ENCODE measurements at regions not wholly inside any gene's neighbourhood (a gene's known extent, or its start where the extent isn't known, plus 50 kb on each side); places are given as distances from the start of the nearest gene placed in this dataset.
A peak's percentile ranks its signal among the peaks of the same experiment; 100 is the strongest.
"Not testable (repeated sequence)": the region's sequence is repeated elsewhere in the genome, so short reads cannot be mapped to it uniquely, and the experiment has no call there.

DNA sequence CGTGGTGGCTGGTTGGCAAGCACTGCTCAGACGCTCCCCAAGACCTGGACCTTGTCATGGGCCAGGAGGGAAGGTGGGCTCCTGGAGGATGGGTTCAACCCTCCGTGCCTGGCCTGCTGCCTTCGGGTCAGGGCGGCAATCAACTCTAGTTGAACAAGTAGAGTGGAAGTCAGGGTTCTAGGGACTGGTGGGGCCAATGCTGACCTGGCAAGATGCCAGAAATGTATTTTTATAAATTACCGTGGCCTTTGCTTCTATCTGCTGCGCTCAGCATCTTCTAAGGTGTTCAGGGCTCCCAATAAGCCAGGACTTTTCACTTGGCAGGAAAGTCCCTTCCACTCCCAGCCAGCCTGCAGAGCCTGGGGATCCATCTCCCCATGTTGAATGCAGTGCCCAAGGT, 207.1 kb upstream of the N4BP1 start:
- no peak for DNase-seq

DNA sequence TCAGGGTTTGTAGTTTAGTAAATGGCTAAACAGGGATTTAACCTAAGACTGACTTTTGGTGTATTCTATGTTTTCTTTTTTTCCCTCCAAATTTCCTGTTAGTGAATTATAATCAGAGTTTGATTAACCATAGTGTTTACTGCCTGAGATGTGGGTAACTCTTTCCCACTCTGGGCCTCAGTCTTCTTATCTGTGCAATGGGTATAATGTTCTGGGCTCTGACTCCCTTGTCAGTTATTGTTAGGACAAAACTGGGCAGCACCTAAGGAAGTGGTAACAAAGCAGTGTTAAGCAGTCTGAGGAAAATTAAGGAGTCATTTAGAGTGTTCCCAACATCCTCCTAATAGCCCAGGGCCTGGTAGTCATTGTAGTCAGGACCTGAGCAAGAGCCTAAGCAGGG, 206.4 kb upstream of the N4BP1 start:
- no peak for DNase-seq

DNA sequence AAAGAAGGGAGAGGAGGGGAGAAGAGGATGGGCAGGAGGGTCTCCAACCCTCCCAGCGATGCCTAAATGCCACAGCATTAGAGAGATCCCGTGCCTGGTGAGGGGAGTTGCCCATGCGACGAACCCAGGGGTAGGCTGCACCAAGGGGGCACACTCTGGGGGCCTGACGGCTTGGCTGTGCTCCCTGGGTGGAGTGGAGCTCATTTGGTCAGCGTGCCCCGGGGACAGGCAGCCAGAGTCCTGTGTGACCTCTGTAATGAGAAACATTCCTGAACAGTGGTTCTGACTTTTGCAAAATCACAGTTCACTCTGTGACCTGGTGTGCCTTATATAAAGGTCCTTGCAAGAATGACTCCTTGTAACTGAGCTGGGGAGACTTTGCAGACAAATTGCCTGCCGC, 205.0 kb upstream of the N4BP1 start:
- DNase-seq, result no peak

DNA sequence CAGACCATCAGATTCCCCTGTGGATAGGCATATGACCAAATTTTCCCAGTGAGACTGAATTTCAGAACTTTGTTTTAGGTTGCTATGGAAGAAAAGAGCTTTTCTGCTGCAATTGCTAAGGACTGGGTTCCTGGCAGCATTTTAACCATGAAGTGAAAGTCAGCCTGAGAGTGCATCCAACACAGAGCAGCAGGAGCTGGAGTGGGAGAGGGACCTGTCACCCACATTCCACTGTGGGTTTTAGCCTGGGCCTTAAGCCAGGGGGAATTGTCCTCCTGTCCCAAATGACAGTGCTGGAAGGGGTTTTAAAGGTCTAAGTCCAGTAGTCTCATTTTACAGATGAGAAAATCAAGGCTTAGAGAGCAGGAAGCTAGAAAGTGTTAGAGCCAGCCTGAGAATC, 203.5 kb upstream of the N4BP1 start:
- DNase-seq, result no peak

DNA sequence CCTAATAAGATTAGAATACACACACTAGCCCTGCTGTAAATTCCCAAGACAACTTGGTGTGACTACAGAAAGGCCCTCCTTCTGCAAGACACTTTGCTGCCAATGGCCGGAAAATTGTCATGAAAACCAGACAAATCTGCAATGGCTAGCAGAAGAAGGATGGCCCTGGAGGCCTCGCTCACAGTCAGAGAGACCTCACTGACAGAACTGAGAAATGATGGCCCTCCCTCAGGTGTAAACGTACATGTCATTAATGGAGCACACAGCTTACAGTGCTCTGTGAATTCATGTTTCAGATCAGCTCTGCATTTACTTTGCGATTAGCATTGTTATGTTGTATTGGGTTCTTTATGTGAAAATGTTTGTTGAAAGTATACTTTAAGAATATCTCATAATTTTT, 202.9 kb upstream of the N4BP1 start:
- DNase-seq, result no peak

DNA sequence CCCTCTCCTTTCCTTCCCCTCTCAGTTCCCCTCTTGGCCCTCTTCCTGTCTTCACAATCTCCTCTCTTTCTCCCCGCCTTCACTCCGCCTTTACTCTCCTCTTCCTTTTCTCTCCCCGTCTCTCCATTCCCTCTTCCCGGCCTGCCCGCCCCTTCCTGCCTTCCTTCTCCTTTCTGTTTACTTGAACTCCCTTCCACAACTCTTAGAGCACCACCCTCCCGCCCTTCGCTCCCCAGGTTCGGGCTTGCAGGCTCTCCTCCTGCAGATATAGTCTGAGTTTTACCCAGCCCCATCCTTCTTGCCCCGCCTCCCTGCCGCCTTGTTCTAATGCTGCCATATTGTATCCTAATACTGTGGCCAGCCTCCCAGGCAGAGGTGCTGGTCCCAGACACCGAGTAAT, 201.5 kb upstream of the N4BP1 start:
- no peak for DNase-seq

DNA sequence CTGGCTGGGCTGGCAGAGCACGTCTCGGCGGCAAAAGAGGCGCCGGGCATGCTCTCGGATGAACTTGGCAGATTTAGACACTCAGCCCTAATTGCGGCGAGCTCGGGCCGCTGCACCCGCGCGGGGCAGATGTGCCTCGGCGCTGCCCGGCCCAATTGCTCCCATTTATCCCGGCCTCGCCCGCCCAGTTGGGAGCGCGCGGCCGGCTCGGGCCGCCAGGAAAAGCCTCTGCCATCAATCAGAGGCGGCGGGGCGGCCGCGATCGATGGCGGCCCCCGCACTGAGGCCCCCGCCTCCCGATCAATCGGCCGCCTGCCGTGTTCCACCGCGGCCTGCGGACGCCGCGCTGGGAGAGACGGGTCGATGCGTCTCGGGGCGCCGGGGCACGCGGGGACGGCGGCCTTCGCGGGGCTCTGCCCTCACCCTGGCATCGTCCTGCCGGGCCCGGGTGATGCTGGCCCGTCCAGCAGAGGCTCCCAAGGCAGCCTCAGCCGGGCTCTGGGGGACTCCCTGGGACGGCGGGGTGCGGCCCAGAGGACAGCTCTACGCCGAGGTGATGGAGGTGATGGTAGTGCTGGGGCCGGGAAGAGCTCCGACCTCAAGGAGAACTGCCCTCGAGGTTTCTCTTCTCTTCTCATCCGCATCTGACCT, 200.9 kb upstream of the N4BP1 start:
- DNase-seq, result no peak

DNA sequence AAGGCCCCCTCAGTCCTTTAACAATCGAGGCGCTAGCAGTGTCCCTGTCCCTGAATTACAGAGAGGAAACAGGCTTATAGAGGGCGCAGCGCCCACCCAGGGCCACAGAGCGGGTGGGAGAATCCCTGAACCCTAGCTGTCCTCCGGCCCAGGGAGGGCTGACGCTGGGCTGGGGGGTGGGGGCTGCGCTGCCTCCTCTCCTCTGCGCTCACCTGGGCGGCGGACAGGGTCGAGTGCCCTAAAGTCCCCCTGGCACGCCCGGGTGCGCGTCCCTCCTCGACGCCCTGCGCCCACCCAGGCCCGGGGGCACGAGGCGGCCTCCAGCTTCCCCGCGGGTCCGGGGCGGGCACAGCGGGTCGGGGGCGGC, 200.4 kb upstream of the N4BP1 start:
- DNase-seq, result no peak

DNA sequence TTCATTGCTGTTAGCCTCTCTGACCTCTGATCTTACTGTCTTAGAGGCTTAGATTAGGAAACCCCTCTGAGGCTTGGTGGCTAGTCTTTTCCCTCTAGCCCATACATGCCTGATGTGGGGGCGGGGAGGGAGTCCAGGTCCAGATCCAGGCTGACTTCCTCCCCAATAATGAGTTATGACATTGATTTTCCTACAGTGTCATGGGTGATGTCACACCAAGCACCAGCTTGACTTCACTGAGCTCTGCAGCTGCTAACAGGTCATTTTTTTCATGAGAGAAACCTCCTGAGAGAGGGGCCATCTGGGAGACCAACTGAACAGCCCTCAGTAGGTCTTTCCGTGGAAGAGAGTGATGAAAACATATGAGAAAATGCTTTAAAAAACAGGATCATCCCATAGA, 180.2 kb upstream of the N4BP1 start:
- no peak for DNase-seq

DNA sequence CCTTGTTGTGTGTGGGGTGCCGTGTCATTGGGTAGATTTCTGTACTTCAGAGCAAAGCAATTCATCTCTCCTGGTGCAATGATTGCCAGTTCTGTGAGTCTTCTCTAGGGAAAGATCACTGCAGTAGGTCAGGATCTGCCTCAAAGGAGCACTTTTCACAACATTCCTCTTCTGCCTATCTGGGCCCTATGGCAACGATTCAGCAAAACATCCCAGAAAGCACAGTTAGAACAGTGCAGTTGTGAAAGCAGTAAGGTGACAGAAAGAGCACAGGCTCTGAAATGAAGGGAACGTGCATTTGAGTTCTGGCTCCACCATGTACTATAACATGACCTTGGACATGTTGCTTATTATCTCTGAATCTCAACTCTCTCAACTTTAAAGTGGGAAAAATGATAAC, 178.5 kb upstream of the N4BP1 start:
- DNase-seq, result no peak

DNA sequence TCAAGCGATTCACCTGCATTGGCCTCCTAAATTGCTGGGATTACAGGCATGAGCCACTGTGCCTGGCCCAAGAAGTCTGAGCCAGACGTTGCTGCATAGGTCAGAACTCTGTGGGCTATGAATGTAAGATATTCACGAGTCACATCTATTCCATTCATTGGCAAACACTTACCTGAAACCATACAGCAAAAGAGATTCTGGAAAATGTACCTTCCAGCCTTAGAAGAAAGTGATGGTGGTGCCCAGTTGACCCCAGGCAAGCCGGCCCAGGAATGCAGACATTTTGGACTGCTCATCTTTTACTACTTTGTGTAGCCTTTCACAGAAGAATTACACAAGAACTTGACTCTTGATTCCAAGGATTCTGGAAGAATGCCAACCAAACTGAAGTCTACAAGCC, 135.6 kb upstream of the N4BP1 start:
- no peak for DNase-seq

DNA sequence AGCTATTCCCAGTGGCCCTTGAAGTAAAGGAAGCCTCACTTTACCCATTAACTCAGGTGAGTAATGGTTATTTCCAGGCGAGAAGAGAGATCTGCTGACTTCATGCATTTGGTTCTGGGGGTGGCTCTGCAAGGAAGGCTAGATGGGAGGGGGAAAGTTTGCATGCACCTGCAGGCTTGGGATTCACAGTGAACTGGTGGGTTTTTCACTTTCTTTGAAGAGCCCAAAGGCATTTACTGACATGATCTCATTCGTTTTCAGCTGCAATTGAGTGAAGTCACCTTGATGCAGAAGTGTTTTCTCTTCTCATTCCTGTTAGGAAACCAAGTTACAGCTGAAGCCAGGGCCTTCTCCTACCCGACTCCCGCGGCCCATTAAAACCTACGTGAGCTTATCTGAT, 131.0 kb upstream of the N4BP1 start:
- no peak for DNase-seq

DNA sequence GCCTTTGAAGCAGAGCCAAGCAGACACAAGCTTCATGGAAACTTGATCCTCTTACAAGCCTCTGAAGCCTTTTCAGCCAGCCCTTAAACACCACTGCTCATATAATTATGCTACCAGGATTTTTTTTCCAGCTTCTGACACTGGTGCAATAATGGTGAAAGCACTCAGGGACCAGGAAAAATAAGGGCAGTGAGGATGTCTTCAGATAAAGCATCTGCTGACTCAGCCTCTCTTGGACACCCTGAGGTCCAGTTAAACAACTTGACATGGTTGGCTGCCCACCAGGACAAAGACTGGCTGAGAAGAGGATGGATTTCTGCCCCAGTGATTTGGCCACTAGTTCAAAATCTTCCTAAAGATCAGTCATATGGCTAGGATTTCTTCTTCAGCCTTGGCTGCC, 124.2 kb upstream of the N4BP1 start:
- DNase-seq, result no peak

DNA sequence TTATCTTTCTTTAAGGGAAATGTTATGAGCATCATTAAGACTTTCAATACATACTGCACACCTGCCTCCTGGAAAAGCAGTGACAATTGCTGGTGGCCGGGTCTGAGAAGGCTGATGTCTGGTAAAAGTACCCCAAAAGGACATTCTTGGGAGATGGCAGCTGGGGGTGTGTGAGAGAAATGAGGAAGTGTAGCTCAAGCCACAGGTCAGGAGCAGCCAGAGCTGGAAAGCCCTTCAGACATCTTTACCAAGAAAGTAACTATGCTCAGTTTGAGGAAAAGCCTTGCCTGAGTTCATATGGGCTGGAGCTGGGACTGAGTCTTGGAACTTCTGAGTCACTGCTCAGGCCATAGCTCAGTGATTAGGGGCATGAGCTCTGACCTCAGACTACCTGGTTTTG, 94.7 kb upstream of the N4BP1 start:
- no peak for DNase-seq

DNA sequence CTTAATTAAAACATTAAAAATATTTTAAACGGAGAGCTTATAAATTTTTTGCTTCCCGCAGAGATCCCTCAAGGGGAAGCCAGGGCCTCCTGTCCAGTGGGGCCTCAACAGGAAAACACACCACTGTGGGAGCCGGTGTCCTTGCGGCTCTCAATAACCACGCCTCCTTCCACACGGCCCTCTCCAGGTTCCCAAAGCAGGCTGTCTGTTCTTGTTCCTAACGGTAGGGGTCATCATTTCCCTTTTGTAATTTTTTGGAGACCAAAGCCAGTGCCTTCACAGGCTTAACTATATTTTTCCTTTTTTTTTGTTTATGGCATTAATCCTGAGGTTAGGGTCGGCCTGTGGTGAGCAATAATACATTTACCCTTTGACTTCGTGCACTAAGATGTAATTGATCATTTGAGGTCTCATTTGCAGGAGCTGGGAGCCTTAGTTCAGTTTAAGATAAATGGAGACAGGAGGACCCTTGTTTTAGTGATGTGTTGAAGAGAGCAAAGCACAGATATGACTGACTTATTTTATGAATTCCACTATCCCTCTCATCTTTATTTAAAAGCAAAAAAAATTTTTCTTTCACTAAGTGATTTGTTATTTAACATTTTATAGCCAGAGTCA, 77.5 kb upstream of the N4BP1 start:
- peak; percentile 84 for DNase-seq

DNA sequence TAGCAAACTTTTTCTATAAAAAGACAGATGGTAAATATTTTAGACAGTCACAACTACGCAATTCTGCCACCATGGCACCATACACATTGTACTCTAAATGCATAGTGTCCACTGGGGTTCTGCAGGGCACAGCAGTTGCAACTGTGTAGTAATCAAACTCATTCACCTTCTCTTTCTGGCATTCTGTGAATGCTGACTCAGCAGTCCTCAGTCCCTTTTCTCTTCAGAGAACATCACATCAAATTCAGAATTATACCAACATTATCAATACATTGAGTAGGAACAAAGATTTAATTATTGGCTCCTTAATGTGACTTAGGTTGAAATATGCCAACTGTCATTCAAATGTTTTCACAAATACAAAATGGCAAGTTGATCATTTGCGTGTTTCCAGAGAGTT, 74.2 kb upstream of the N4BP1 start:
- no peak for DNase-seq

DNA sequence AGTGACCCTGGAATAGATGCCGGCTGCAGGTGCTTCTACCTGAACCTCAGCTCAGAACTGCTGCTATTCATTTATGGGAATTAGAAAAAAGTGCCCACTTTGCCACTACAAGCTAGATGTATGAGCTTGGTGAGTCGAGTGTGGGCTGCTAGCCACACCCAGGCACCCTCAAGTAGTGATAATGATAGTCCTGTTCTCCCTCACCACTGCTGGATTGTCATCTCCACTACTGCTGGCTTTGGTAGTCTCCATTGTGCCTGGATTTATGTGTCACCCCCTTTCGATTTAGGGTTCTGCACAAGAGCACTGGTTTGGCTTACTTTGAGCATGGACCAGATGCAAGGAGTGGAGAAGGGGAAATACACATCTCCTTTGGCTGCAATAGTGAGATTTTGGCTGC, 73.0 kb upstream of the N4BP1 start:
- no peak for DNase-seq

DNA sequence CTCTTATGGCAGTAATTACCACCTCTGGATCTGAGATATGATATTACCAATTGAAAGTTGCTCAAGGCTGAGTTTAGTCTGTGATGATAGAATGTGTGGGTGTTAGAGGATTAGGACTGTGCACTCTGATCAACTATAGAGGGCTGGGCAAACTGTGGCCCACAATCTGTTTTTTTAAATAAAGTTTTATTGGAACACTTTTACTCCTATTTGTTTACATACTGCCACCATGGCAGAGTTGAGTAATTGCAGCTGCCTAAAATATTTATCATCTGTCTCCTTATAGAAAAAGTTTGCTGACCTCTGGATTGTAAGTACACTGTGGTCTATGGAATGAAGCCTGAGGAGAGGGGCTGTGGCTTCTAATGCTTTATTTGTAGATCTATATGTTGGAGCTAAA, 71.5 kb upstream of the N4BP1 start:
- DNase-seq, result peak; percentile 2

DNA sequence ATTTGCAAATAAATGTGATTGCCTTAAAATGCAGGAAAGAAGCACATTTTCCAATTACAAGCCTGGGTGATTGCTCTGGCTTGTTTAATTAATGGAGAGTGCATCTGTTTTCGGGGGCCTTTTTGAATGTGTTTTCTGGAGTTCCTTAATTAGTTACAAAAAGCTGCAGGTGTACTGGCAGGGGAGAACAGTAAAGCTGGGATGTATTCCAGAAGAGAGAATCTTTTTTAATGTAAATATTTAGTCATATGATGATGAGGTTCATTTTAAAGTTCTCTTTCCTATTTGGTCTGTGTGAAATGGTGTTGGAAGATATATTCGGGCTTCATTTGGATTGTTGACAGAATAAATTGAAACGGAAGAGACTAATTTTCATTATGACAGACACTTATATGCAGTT, 70.9 kb upstream of the N4BP1 start:
- DNase-seq, result no peak

DNA sequence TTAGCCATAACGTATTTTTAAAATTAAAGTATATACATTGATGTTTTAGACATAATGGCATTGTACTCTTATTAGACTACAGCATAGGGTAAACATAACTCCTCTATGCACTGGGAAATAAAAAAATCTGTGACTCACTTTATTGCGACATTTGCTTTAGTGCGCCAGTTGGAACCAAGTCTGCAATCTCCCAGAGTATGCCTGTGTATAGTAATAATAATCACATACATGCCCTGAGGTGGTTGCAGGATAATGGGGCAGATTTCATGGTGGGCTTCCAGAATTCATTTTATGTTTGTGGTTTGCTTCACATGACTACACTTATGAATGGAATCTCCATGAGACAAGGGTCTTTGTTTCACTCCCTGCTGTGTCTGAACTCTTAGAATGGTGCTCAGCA, 66.9 kb upstream of the N4BP1 start:
- DNase-seq, result no peak

DNA sequence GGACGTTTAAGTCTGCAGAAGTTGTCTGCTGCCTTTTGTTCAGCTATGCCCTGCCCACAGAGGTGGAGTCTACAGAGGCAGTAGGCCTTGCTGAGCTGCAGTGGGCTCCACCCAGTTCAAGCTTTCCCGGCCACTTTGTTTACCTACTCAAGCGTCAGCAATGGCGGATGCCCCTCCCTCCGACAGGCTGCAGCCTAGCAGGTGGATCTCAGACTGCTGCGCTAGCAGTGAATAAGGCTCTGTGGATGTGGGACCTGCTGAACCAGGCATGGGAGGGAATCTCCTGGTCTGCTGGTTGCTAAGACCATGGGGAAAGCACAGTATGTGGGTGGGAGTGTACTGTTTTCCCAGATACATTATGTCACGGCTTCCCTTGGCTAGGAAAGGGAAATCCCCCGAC, 58.2 kb upstream of the N4BP1 start:
- not testable (repeated sequence) for DNase-seq

DNA sequence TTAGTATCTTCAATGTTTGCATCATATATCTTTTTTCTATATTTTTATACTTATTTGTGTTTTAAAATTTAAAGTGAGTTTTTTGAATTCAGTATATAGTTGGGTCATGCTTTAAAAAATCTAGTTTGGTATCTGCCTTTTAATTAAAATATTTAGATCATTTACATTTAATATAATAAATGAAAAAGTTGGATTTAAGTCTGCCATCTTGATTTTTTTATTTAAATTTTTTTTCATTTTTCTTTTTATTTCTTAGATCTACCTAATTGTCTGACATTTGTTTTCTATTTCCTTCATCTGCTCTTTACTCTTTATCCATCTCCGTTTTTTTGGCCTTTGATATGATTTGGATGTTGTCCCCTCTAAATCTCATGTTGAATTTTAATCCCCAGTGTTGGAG, 50.0 kb upstream of the N4BP1 start:
- DNase-seq, result no peak
